ENCODE measurements at regions not wholly inside any gene's neighbourhood (a gene's known extent, or its start where the extent isn't known, plus 50 kb on each side); places are given as distances from the start of the nearest gene placed in this dataset.
"Not testable (repeated sequence)": the region's sequence is repeated elsewhere in the genome, so short reads cannot be mapped to it uniquely, and the experiment has no call there.

GRCh38 chr15:22616976-22617375, 158.3 kb downstream of the GOLGA6L22 start:
- TF ChIP-seq POLR2AphosphoS5 (IDR thresholded peaks at IDR 0.05; ENCODE audit: low read depth); CTCF (IDR thresholded peaks at IDR 0.05; ENCODE audit: insufficient read depth, low read length): not testable (repeated sequence)

Measured in HL-60 (cell line).